Loucy (cell line): ENCODE measurements at regions not wholly inside any gene's neighbourhood (a gene's known extent, or its start where the extent isn't known, plus 50 kb on each side); places are given as distances from the start of the nearest gene placed in this dataset.

Experiments
- H2AFZ ChIP-seq: fragments of 200-600 bp; sonication (generic); 2 replicates; pipeline ENCODE4 v1.6.0; 2016; ENCODE audit warnings: antibody characterized with exemption, mild to moderate bottlenecking, low read length, moderate library complexity
- H3F3A ChIP-seq: fragments of 200-600 bp; 2 replicates; pipeline ENCODE4 v1.6.0; 2016; ENCODE audit warnings: antibody characterized with exemption, low read depth, mild to moderate bottlenecking
- H3K27me3 ChIP-seq: fragments of 200-600 bp; sonication (generic); 2 replicates; pipeline ENCODE4 v1.6.1; 2014; ENCODE audit warnings: low read length, mild to moderate bottlenecking; ENCODE audit not compliant: insufficient read depth, poor library complexity, severe bottlenecking
- H3K36me3 ChIP-seq: fragments of 200-600 bp; sonication (generic); 2 replicates; pipeline ENCODE4 v1.6.1; 2016; ENCODE audit warnings: low read length; ENCODE audit not compliant: insufficient read depth
- H3K4me1 ChIP-seq: fragments of 200-600 bp; sonication (generic); 2 replicates; pipeline ENCODE4 v1.5.1; 2014; ENCODE audit warnings: low read length, mild to moderate bottlenecking; ENCODE audit not compliant: insufficient read depth, poor library complexity, severe bottlenecking
- H3K4me2 ChIP-seq: fragments of 200-600 bp; sonication (generic); 2 replicates; pipeline ENCODE4 v1.6.0; 2014; ENCODE audit warnings: antibody characterized with exemption, low read length, low read depth, mild to moderate bottlenecking; ENCODE audit not compliant: poor library complexity, severe bottlenecking
- H3K4me3 ChIP-seq: fragments of 200-600 bp; sonication (generic); 2 replicates; pipeline ENCODE4 v1.5.1; 2014; ENCODE audit warnings: low read length, mild to moderate bottlenecking, mixed read lengths; ENCODE audit not compliant: poor library complexity, severe bottlenecking
- H3K79me2 ChIP-seq: fragments of 200-600 bp; sonication (generic); 2 replicates; pipeline ENCODE4 v1.6.1; 2014; ENCODE audit warnings: low read length; ENCODE audit not compliant: insufficient read depth
- H3K9ac ChIP-seq: fragments of 200-600 bp; sonication (generic); 2 replicates; pipeline ENCODE4 v1.6.0; 2014; ENCODE audit warnings: mild to moderate bottlenecking, low read depth, low read length, moderate library complexity; ENCODE audit not compliant: poor library complexity, severe bottlenecking
- H3K9me2 ChIP-seq: fragments of 200-600 bp; sonication (generic); replicated peaks from 2 replicates; pipeline ENCODE4 v1.6.1; 2016; ENCODE audit warnings: low read depth, low read length, mixed read lengths
- H3K9me3 ChIP-seq: fragments of 200-600 bp; sonication (generic); 2 replicates; pipeline ENCODE4 v1.6.1; 2014; ENCODE audit warnings: mild to moderate bottlenecking, antibody characterized with exemption, low read length, low read depth; ENCODE audit not compliant: insufficient read depth
- H4K20me1 ChIP-seq: fragments of 200-600 bp; sonication (generic); 2 replicates; pipeline ENCODE4 v1.6.0; 2014; ENCODE audit warnings: antibody characterized with exemption, low read length, mild to moderate bottlenecking; ENCODE audit not compliant: insufficient read depth, poor library complexity, severe bottlenecking
- CTCF ChIP-seq: fragments of 200-600 bp; sonication (generic); conservative IDR thresholded peaks from 2 replicates; pipeline ENCODE4 v1.5.1; 2014; ENCODE audit warnings: mild to moderate bottlenecking, antibody characterized with exemption, low read length
- EZH2phosphoT487 ChIP-seq: fragments of 200-600 bp; IDR thresholded peaks from 2 replicates; pipeline ENCODE4 v1.6.1; 2018; ENCODE audit warnings: antibody characterized with exemption, mild to moderate bottlenecking, moderate library complexity, borderline replicate concordance

- H3K9me2 ChIP-seq: no peaks in the 10 kb centered on the region
- no peaks in the 10 kb centered on the region for H3K9me3 ChIP-seq
- TF ChIP-seq EZH2phosphoT487 (no peak), CTCF (no peak)
- no peaks in the 10 kb centered on the region for H4K20me1 ChIP-seq
- H3K4me1 ChIP-seq: no peaks in the 10 kb centered on the region
- no peaks in the 10 kb centered on the region for H3K27me3 ChIP-seq
- no peaks in the 10 kb centered on the region for H3K36me3 ChIP-seq
- no peak overlapping the region for H3K4me3 ChIP-seq
- H3F3A ChIP-seq: no peaks in the 10 kb centered on the region
- H3K79me2 ChIP-seq: no peaks in the 10 kb centered on the region
- H2AFZ ChIP-seq: no peak overlapping the region
- H3K4me2 ChIP-seq: no peak overlapping the region
- no peak overlapping the region for H3K9ac ChIP-seq
Observed at GRCh38 chr9:129386812-129387177, 208.7 kb upstream of the IER5L start.

GRCh38 chr9:129385211-129385934 lies 207.3 kb upstream of the IER5L start:
- H4K20me1 ChIP-seq: no peaks in the 10 kb centered on the region
- no peaks in the 10 kb centered on the region for H3K9me3 ChIP-seq
- no peak overlapping the region for H2AFZ ChIP-seq
- no peaks in the 10 kb centered on the region for H3K79me2 ChIP-seq
- H3K9me2 ChIP-seq: no peaks in the 10 kb centered on the region
- H3K9ac ChIP-seq: no peak overlapping the region
- no peaks in the 10 kb centered on the region for H3K27me3 ChIP-seq
- no peaks in the 10 kb centered on the region for H3F3A ChIP-seq
- H3K4me2 ChIP-seq: no peak overlapping the region
- H3K4me3 ChIP-seq: no peak overlapping the region
- no peaks in the 10 kb centered on the region for H3K36me3 ChIP-seq
- TF ChIP-seq CTCF: no peak
- TF ChIP-seq EZH2phosphoT487: no peak
- no peaks in the 10 kb centered on the region for H3K4me1 ChIP-seq

DNA sequence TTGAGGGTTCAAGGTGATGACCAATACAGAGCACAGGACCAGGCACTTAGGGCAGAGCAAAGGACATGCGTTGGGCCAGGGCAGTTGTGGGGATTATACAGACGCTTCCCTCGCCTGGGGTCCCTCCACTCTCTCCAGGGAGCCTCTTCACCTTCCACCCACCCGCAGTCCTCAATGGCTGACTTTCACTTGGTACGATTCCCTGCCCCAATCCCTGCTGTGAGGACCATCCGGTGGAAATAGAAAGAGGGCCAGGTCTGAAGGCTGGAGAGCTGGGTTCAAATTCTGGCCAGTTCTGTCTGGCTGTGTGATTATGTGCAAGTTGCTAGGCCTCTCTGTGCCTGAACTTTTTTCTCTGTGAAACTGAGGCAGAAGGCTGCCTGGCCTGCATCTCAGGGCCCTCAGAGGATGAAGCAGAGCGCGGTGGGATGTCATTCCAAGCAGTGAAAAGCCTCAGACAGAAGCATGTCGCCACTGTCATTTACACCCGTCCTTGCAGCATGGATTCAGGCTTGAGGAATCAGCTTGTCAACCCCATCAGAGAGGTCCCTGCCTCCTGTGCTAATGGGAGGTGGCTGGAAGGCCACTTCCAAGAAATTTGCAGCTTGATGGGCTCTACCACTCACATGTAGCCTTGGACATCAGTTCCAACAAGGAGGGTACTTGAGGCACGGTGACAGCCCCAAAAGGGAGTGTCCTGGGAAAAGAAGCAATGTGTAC lies 206.6 kb upstream of the IER5L start:
- no peaks in the 10 kb centered on the region for H4K20me1 ChIP-seq
- TF ChIP-seq EZH2phosphoT487 (no peak), CTCF (no peak)
- no peaks in the 10 kb centered on the region for H3K27me3 ChIP-seq
- no peaks in the 10 kb centered on the region for H3K9me2 ChIP-seq
- H3F3A ChIP-seq: no peaks in the 10 kb centered on the region
- peak overlapping the region; percentile 70 for H3K4me3 ChIP-seq
- no peaks in the 10 kb centered on the region for H3K9me3 ChIP-seq
- no peaks in the 10 kb centered on the region for H3K79me2 ChIP-seq
- no peak overlapping the region for H2AFZ ChIP-seq
- H3K4me2 ChIP-seq: no peak overlapping the region
- H3K4me1 ChIP-seq: no peaks in the 10 kb centered on the region
- H3K36me3 ChIP-seq: no peaks in the 10 kb centered on the region
- no peak overlapping the region for H3K9ac ChIP-seq
